Loucy (cell line): ENCODE measurements at regions not wholly inside any gene's neighbourhood (a gene's known extent, or its start where the extent isn't known, plus 50 kb on each side); places are given as distances from the start of the nearest gene placed in this dataset.

Experiments used
- H2AFZ ChIP-seq: fragments of 200-600 bp; sonication (generic); 2 replicates; pipeline ENCODE4 v1.6.0; 2016; ENCODE audit warnings: antibody characterized with exemption, mild to moderate bottlenecking, low read length, moderate library complexity
- H3F3A ChIP-seq: fragments of 200-600 bp; 2 replicates; pipeline ENCODE4 v1.6.0; 2016; ENCODE audit warnings: antibody characterized with exemption, low read depth, mild to moderate bottlenecking
- H3K27me3 ChIP-seq: fragments of 200-600 bp; sonication (generic); 2 replicates; pipeline ENCODE4 v1.6.1; 2014; ENCODE audit warnings: low read length, mild to moderate bottlenecking; ENCODE audit not compliant: insufficient read depth, poor library complexity, severe bottlenecking
- H3K36me3 ChIP-seq: fragments of 200-600 bp; sonication (generic); 2 replicates; pipeline ENCODE4 v1.6.1; 2016; ENCODE audit warnings: low read length; ENCODE audit not compliant: insufficient read depth
- H3K4me1 ChIP-seq: fragments of 200-600 bp; sonication (generic); 2 replicates; pipeline ENCODE4 v1.5.1; 2014; ENCODE audit warnings: low read length, mild to moderate bottlenecking; ENCODE audit not compliant: insufficient read depth, poor library complexity, severe bottlenecking
- H3K4me2 ChIP-seq: fragments of 200-600 bp; sonication (generic); 2 replicates; pipeline ENCODE4 v1.6.0; 2014; ENCODE audit warnings: antibody characterized with exemption, low read length, low read depth, mild to moderate bottlenecking; ENCODE audit not compliant: poor library complexity, severe bottlenecking
- H3K4me3 ChIP-seq: fragments of 200-600 bp; sonication (generic); 2 replicates; pipeline ENCODE4 v1.5.1; 2014; ENCODE audit warnings: low read length, mild to moderate bottlenecking, mixed read lengths; ENCODE audit not compliant: poor library complexity, severe bottlenecking
- H3K79me2 ChIP-seq: fragments of 200-600 bp; sonication (generic); 2 replicates; pipeline ENCODE4 v1.6.1; 2014; ENCODE audit warnings: low read length; ENCODE audit not compliant: insufficient read depth
- H3K9ac ChIP-seq: fragments of 200-600 bp; sonication (generic); 2 replicates; pipeline ENCODE4 v1.6.0; 2014; ENCODE audit warnings: mild to moderate bottlenecking, low read depth, low read length, moderate library complexity; ENCODE audit not compliant: poor library complexity, severe bottlenecking
- H3K9me2 ChIP-seq: fragments of 200-600 bp; sonication (generic); replicated peaks from 2 replicates; pipeline ENCODE4 v1.6.1; 2016; ENCODE audit warnings: low read depth, low read length, mixed read lengths
- H3K9me3 ChIP-seq: fragments of 200-600 bp; sonication (generic); 2 replicates; pipeline ENCODE4 v1.6.1; 2014; ENCODE audit warnings: mild to moderate bottlenecking, antibody characterized with exemption, low read length, low read depth; ENCODE audit not compliant: insufficient read depth
- H4K20me1 ChIP-seq: fragments of 200-600 bp; sonication (generic); 2 replicates; pipeline ENCODE4 v1.6.0; 2014; ENCODE audit warnings: antibody characterized with exemption, low read length, mild to moderate bottlenecking; ENCODE audit not compliant: insufficient read depth, poor library complexity, severe bottlenecking
- CTCF ChIP-seq: fragments of 200-600 bp; sonication (generic); conservative IDR thresholded peaks from 2 replicates; pipeline ENCODE4 v1.5.1; 2014; ENCODE audit warnings: mild to moderate bottlenecking, antibody characterized with exemption, low read length
- EZH2phosphoT487 ChIP-seq: fragments of 200-600 bp; IDR thresholded peaks from 2 replicates; pipeline ENCODE4 v1.6.1; 2018; ENCODE audit warnings: antibody characterized with exemption, mild to moderate bottlenecking, moderate library complexity, borderline replicate concordance

GRCh38 chr7:12475362-12476063 is 71.8 kb upstream of the VWDE start:
- Histone ChIP-seq H3F3A (no peaks in the 10 kb centered on the region), H3K36me3 (no peaks in the 10 kb centered on the region), H3K4me1 (no peaks in the 10 kb centered on the region), H3K79me2 (no peaks in the 10 kb centered on the region), H3K9ac (no peak overlapping the region), H3K9me3 (no peaks in the 10 kb centered on the region), H3K9me2 (no peaks in the 10 kb centered on the region), H3K27me3 (no peaks in the 10 kb centered on the region), H3K4me2 (no peak overlapping the region), H3K4me3 (no peak overlapping the region), H2AFZ (no peak overlapping the region), H4K20me1 (no peaks in the 10 kb centered on the region)
- no peak for TF ChIP-seq EZH2phosphoT487
- TF ChIP-seq CTCF: no peak

- Histone ChIP-seq H3K4me2 (no peak overlapping the region), H3K27me3 (no peaks in the 10 kb centered on the region), H3K9me2 (no peaks in the 10 kb centered on the region), H4K20me1 (no peaks in the 10 kb centered on the region), H2AFZ (no peak overlapping the region), H3F3A (no peaks in the 10 kb centered on the region), H3K36me3 (no peaks in the 10 kb centered on the region), H3K79me2 (no peaks in the 10 kb centered on the region), H3K4me3 (no peak overlapping the region), H3K9me3 (no peaks in the 10 kb centered on the region), H3K4me1 (no peaks in the 10 kb centered on the region), H3K9ac (no peak overlapping the region)
- TF ChIP-seq EZH2phosphoT487 (no peak), CTCF (no peak)
Measured at GRCh38 chr7:12477620-12478019, 74.0 kb upstream of the VWDE start.

- peak overlapping the region; percentile 42 for H3K4me3 ChIP-seq
- H4K20me1 ChIP-seq: no peaks in the 10 kb centered on the region
- H3K9me2 ChIP-seq: no peaks in the 10 kb centered on the region
- H3K9me3 ChIP-seq: no peaks in the 10 kb centered on the region
- H3K4me1 ChIP-seq: no peaks in the 10 kb centered on the region
- peak overlapping the region; percentile 75 for H2AFZ ChIP-seq
- no peaks in the 10 kb centered on the region for H3F3A ChIP-seq
- H3K36me3 ChIP-seq: no peaks in the 10 kb centered on the region
- TF ChIP-seq EZH2phosphoT487: no peak
- no peak overlapping the region for H3K9ac ChIP-seq
- H3K27me3 ChIP-seq: no peaks in the 10 kb centered on the region
- peak overlapping the region; percentile 50 for H3K4me2 ChIP-seq
- H3K79me2 ChIP-seq: no peaks in the 10 kb centered on the region
Measured at GRCh38 chr7:12481722-12482121, 78.1 kb upstream of the VWDE start.

- Histone ChIP-seq H3K79me2 (no peaks in the 10 kb centered on the region), H3K36me3 (no peaks in the 10 kb centered on the region), H4K20me1 (no peaks in the 10 kb centered on the region), H3K27me3 (no peaks in the 10 kb centered on the region), H3K9me2 (no peaks in the 10 kb centered on the region), H3K4me2 (no peak overlapping the region), H3K4me1 (no peaks in the 10 kb centered on the region), H3K9ac (no peak overlapping the region), H2AFZ (no peak overlapping the region), H3F3A (no peaks in the 10 kb centered on the region), H3K4me3 (no peak overlapping the region), H3K9me3 (no peaks in the 10 kb centered on the region)
- no peak for TF ChIP-seq CTCF
- no peak for TF ChIP-seq EZH2phosphoT487
Measured at GRCh38 chr7:12485845-12486244, 82.2 kb upstream of the VWDE start.
